NB4 (cell line): ENCODE measurements at regions not wholly inside any gene's neighbourhood (a gene's known extent, or its start where the extent isn't known, plus 50 kb on each side); places are given as distances from the start of the nearest gene placed in this dataset.

Experiments used
- DNase-seq: peaks from one replicate; pipeline ENCODE4 v3.0.0; 2010; ENCODE audit warnings: low read depth
- H3K4me3 ChIP-seq: one replicate; pipeline ENCODE4 v1.5.1; 2011; ENCODE audit warnings: mild to moderate bottlenecking, low read depth, low read length, moderate library complexity
- CTCF ChIP-seq: IDR thresholded peaks from one replicate; pipeline ENCODE4 v1.5.1; 2012; ENCODE audit warnings: low read depth, low read length
- MAX ChIP-seq: IDR thresholded peaks from 2 replicates; pipeline ENCODE4 v1.6.1; 2011; ENCODE audit warnings: low read depth, low read length
- MYC ChIP-seq: IDR thresholded peaks from 2 replicates; pipeline ENCODE4 v1.6.1; 2011; ENCODE audit warnings: low read depth, low read length
- POLR2A ChIP-seq: IDR thresholded peaks from 2 replicates; pipeline ENCODE4 v1.6.1; 2011; ENCODE audit warnings: mild to moderate bottlenecking; ENCODE audit not compliant: insufficient read length; ENCODE audit errors: extremely low read depth

- no peak overlapping the region for H3K4me3 ChIP-seq
- TF ChIP-seq POLR2A, result no peak
- no peak for DNase-seq
Observed at GRCh38 chr11:28636566-28636965, 528.4 kb downstream of the METTL15 start.

GRCh38 chr11:28636033-28636432, 527.8 kb downstream of the METTL15 start:
- no peak for DNase-seq
- TF ChIP-seq CTCF, result no peak
- TF ChIP-seq MAX, result no peak
- no peak for TF ChIP-seq MYC
- H3K4me3 ChIP-seq, result no peak overlapping the region

GRCh38 chr11:28632338-28632737, 524.1 kb downstream of the METTL15 start:
- TF ChIP-seq MYC (no peak), CTCF (no peak), MAX (no peak), POLR2A (no peak)
- H3K4me3 ChIP-seq, result no peak overlapping the region
- DNase-seq, result no peak

- no peak for DNase-seq
- TF ChIP-seq MAX (no peak), POLR2A (no peak)
Observed at GRCh38 chr11:28631148-28631547, 523.0 kb downstream of the METTL15 start.

GRCh38 chr11:28629235-28629634, 521.0 kb downstream of the METTL15 start:
- no peak overlapping the region for H3K4me3 ChIP-seq
- TF ChIP-seq CTCF, result no peak
- TF ChIP-seq MAX, result no peak
- no peak for TF ChIP-seq MYC
- TF ChIP-seq POLR2A, result no peak
- DNase-seq, result no peak

More at GRCh38 chr11:28631148-28631547, 523.0 kb downstream of the METTL15 start:
- no peak overlapping the region for H3K4me3 ChIP-seq

- H3K4me3 ChIP-seq, result no peak overlapping the region
- no peak for DNase-seq
- TF ChIP-seq MYC (no peak), POLR2A (no peak), CTCF (no peak), MAX (no peak)
Observed at GRCh38 chr11:28628412-28628811, 520.2 kb downstream of the METTL15 start.

- DNase-seq, result no peak
- H3K4me3 ChIP-seq, result no peak overlapping the region
- TF ChIP-seq CTCF (no peak), POLR2A (no peak)
Observed at GRCh38 chr11:28627690-28628255, 519.6 kb downstream of the METTL15 start.
